C4-2B (cell line): ENCODE measurements at regions not wholly inside any gene's neighbourhood (a gene's known extent, or its start where the extent isn't known, plus 50 kb on each side); places are given as distances from the start of the nearest gene placed in this dataset.

Experiments used
- H3K27ac ChIP-seq: fragments of 450-650 bp; 2 replicates; pipeline ENCODE4 v1.5.1; 2017
- CTCF ChIP-seq: fragments of 450-650 bp; conservative IDR thresholded peaks from 2 replicates; pipeline ENCODE4 v1.5.1; 2017; ENCODE audit warnings: mild to moderate bottlenecking
- ZFX ChIP-seq: fragments of 450-650 bp; IDR thresholded peaks from 2 replicates; pipeline ENCODE4 v1.6.1; 2017

GRCh38 chr13:105805892-105806627, 729.4 kb downstream of the EFNB2 start:
- no peak overlapping the region for H3K27ac ChIP-seq
- TF ChIP-seq ZFX (no peak), CTCF (no peak)

GRCh38 chr13:105804561-105805190, 730.8 kb downstream of the EFNB2 start:
- H3K27ac ChIP-seq, result peak overlapping the region; percentile 28; the same call in 1 of the 2 replicates
- TF ChIP-seq CTCF (no peak), ZFX (no peak)

GRCh38 chr13:105799155-105799554, 736.3 kb downstream of the EFNB2 start:
- TF ChIP-seq CTCF, result no peak
- no peak for TF ChIP-seq ZFX

GRCh38 chr13:105798541-105798940, 736.9 kb downstream of the EFNB2 start:
- no peak overlapping the region for H3K27ac ChIP-seq
- TF ChIP-seq CTCF, result no peak
- TF ChIP-seq ZFX, result no peak

More at GRCh38 chr13:105799155-105799554, 736.3 kb downstream of the EFNB2 start:
- H3K27ac ChIP-seq, result no peak overlapping the region

GRCh38 chr13:105796081-105796480, 739.4 kb downstream of the EFNB2 start:
- peak overlapping the region; percentile 36; the same call in 1 of the 2 replicates for H3K27ac ChIP-seq
- TF ChIP-seq CTCF (no peak), ZFX (no peak)

GRCh38 chr13:105790923-105791322, 744.5 kb downstream of the EFNB2 start:
- no peak for TF ChIP-seq CTCF
- TF ChIP-seq ZFX, result no peak
- no peak overlapping the region for H3K27ac ChIP-seq

GRCh38 chr13:105788530-105788929, 746.9 kb downstream of the EFNB2 start:
- no peak overlapping the region for H3K27ac ChIP-seq
- no peak for TF ChIP-seq CTCF
- TF ChIP-seq ZFX, result no peak
